NK-92 (cell line): ENCODE measurements at regions not wholly inside any gene's neighbourhood (a gene's known extent, or its start where the extent isn't known, plus 50 kb on each side); places are given as distances from the start of the nearest gene placed in this dataset.
"Not testable (repeated sequence)": the region's sequence is repeated elsewhere in the genome, so short reads cannot be mapped to it uniquely, and the experiment has no call there.

ENCODE experiments used
- DNase-seq: peaks from one replicate; lab custom pipeline; 2025; ENCODE audit not compliant: unreplicated experiment; lab: John Stamatoyannopoulos, UW

GRCh38 chr1:25171013-25171412 lies 61.3 kb downstream of the SYF2 start:
- not testable (repeated sequence) for DNase-seq

GRCh38 chr1:25170439-25170838 lies 61.9 kb downstream of the SYF2 start:
- no peak for DNase-seq

GRCh38 chr1:25169610-25170009 lies 62.7 kb downstream of the SYF2 start:
- no peak for DNase-seq

- no peak for DNase-seq
Measured at GRCh38 chr1:25169168-25169567, 63.1 kb downstream of the SYF2 start.

- no peak for DNase-seq
Measured at GRCh38 chr1:25168193-25169071, 63.9 kb downstream of the SYF2 start.

GRCh38 chr1:25167269-25168192 lies 64.8 kb downstream of the SYF2 start:
- no peak for DNase-seq

- DNase-seq, result no peak
Measured at GRCh38 chr1:25166847-25167246, 65.5 kb downstream of the SYF2 start.

GRCh38 chr1:25163986-25164385 lies 68.3 kb downstream of the SYF2 start:
- no peak for DNase-seq

- DNase-seq, result no peak
Measured at GRCh38 chr1:25161981-25162380, 70.3 kb downstream of the SYF2 start.

GRCh38 chr1:25157846-25158245 lies 74.5 kb downstream of the SYF2 start:
- DNase-seq, result no peak

- no peak for DNase-seq
Measured at GRCh38 chr1:25150985-25151495, 81.3 kb downstream of the SYF2 start.

- no peak for DNase-seq
Measured at GRCh38 chr1:25148673-25149300, 83.5 kb downstream of the SYF2 start.

- DNase-seq, result no peak
Measured at GRCh38 chr1:25146451-25146855, 85.8 kb downstream of the SYF2 start.

- DNase-seq, result no peak
Measured at GRCh38 chr1:25145775-25146393, 86.4 kb downstream of the SYF2 start.

GRCh38 chr1:25140073-25140797 lies 92.1 kb downstream of the SYF2 start:
- no peak for DNase-seq

GRCh38 chr1:25137521-25138395 lies 94.5 kb downstream of the SYF2 start:
- no peak for DNase-seq

GRCh38 chr1:25137106-25137505 lies 95.2 kb downstream of the SYF2 start:
- DNase-seq, result no peak

GRCh38 chr1:25135909-25136308 lies 96.4 kb downstream of the SYF2 start:
- no peak for DNase-seq

- no peak for DNase-seq
Measured at GRCh38 chr1:25134801-25135461, 97.4 kb downstream of the SYF2 start.
